ENCODE measurements at regions not wholly inside any gene's neighbourhood (a gene's known extent, or its start where the extent isn't known, plus 50 kb on each side); places are given as distances from the start of the nearest gene placed in this dataset.

GRCh38 chr4:123339507-123340380 lies 56.9 kb upstream of the SPRY1 start:
- TF ChIP-seq CTCF (IDR thresholded peaks at IDR 0.05 in 2 of 3, conservative IDR thresholded peaks at IDR 0.05 in 1 of 3; ENCODE audit: control insufficient read depth in 2 of 3, extremely low read depth in 1 of 3, insufficient read depth in 1 of 3, low read depth in 3 of 3, low read length in 3 of 3) = no peak
- no peak for TF ChIP-seq YY1 (IDR thresholded peaks at IDR 0.05; ENCODE audit: low read depth, low read length)
- no peak for TF ChIP-seq RAD51 (IDR thresholded peaks at IDR 0.05)
- no peak for TF ChIP-seq TAF1 (IDR thresholded peaks at IDR 0.05; ENCODE audit: borderline replicate concordance, low read depth, low read length)
- no peak for TF ChIP-seq POLR2AphosphoS5 (IDR thresholded peaks at IDR 0.05; ENCODE audit: low read length)
- TF ChIP-seq USF2 (IDR thresholded peaks at IDR 0.05; ENCODE audit: borderline replicate concordance, low read depth, low read length) = no peak
